K562 (cell line): ENCODE measurements at regions not wholly inside any gene's neighbourhood (a gene's known extent, or its start where the extent isn't known, plus 50 kb on each side); places are given as distances from the start of the nearest gene placed in this dataset.

Source experiments
- ATAC-seq: fragments of 200-7000 bp; cut with Tn5 transposase; 3 replicates; pipeline ENCODE4 v1.9.1; 2020; ENCODE audit warnings: moderate library complexity
- BruUV-seq: library from RNA; stranded (reverse); fragments of 400-500 nt; replicated peaks from 2 replicates; lab custom pipeline; 2021; lab: Mats Ljungman, UMichigan
- CTCF ChIA-PET: fragments of 300-600 bp; formaldehyde crosslinking; extraction: SDS; loops from one replicate; lab custom pipeline; 2021; ENCODE audit warnings: low intra/inter-chr PET ratio; lab: Yijun Ruan, JAX
- POLR2A ChIA-PET: fragments of 300-600, 350-650 bp; sonication (Branson Sonifier 250); formaldehyde crosslinking; extraction: SDS; loops from one replicate; lab custom pipeline; 2021; ENCODE audit warnings: antibody characterized with exemption, inconsistent platforms; lab: Yijun Ruan, JAX
- DNase-seq, 4 experiments: peaks; one replicate each; pipeline versions ENCODE4 v3.0.0 to v3.0.0-alpha.2; 2011 to 2018; ENCODE audit warnings: low spot score in 3 of 4, mixed read lengths in 3 of 4; ENCODE audit errors: extremely low read depth in 1 of 4
- FAIRE-seq: peaks from 2 replicates; lab custom pipeline; 2011; peaks lifted over from hg19 to GRCh38; lab: Jason Lieb, UNC
- H2AFZ ChIP-seq: 2 replicates; pipeline ENCODE4 v1.6.0; 2011; ENCODE audit warnings: low read depth, low read length, control low read depth, inconsistent platforms
- H3K27ac ChIP-seq: fragments of 200-600 bp; 3 replicates; pipeline ENCODE4 v1.8.0; 2011; ENCODE audit warnings: low read depth, mild to moderate bottlenecking, control low read depth, inconsistent platforms, low read length, moderate library complexity, mixed read lengths; ENCODE audit errors: extremely low read depth
- H3K27me3 ChIP-seq, 2 experiments: fragments of 300-600 bp in 1 of 2; 2 replicates in 1 of 2; 3 replicates in 1 of 2; pipeline versions ENCODE4 v1.6.0 to v1.8.0; 2011; ENCODE audit warnings: inconsistent platforms in 2 of 2, low read length in 2 of 2, mild to moderate bottlenecking in 1 of 2, mixed read lengths in 1 of 2, moderate library complexity in 1 of 2; ENCODE audit not compliant: control insufficient read depth in 2 of 2, insufficient read depth in 2 of 2
- H3K36me3 ChIP-seq: fragments of 300-600 bp; 3 replicates; pipeline ENCODE4 v1.8.0; 2011; ENCODE audit warnings: mild to moderate bottlenecking, low read length, inconsistent platforms; ENCODE audit not compliant: control insufficient read depth, insufficient read depth
- H3K4me1 ChIP-seq, 2 experiments: fragments of 200-600 bp in 1 of 2; replicated peaks in 1 of 2; 2 replicates in 1 of 2; 3 replicates in 1 of 2; pipeline versions ENCODE4 v1.5.1 to v1.8.0; 2011; ENCODE audit warnings: inconsistent platforms in 2 of 2, low read length in 2 of 2, mild to moderate bottlenecking in 1 of 2, mixed read lengths in 1 of 2, moderate library complexity in 1 of 2; ENCODE audit not compliant: control insufficient read depth in 2 of 2, insufficient read depth in 2 of 2
- H3K4me2 ChIP-seq: 2 replicates; pipeline ENCODE4 v1.6.1; 2011; ENCODE audit warnings: low read length, control low read depth, inconsistent platforms, mixed read lengths; ENCODE audit not compliant: insufficient read depth
- H3K4me3 ChIP-seq: fragments of 200-600 bp; sonication (generic), shearing (Covaris generic); 2 replicates; pipeline ENCODE4 v1.5.1; 2016; ENCODE audit warnings: control low read depth, inconsistent platforms
- H3K79me2 ChIP-seq: fragments of 200-600 bp; 3 replicates; pipeline ENCODE4 v1.8.0; 2011; ENCODE audit warnings: low read length, inconsistent platforms; ENCODE audit not compliant: control insufficient read depth, insufficient read depth
- H3K9ac ChIP-seq, 2 experiments: 2 replicates each; pipeline versions ENCODE4 v1.6.0 to v1.6.1; 2011; ENCODE audit warnings: low read depth in 2 of 2, low read length in 2 of 2, control low read depth in 1 of 2, inconsistent platforms in 1 of 2, mild to moderate bottlenecking in 1 of 2, mixed read lengths in 1 of 2; ENCODE audit not compliant: insufficient read depth in 1 of 2
- H3K9me1 ChIP-seq: one replicate; pipeline ENCODE4 v1.6.0; 2011; ENCODE audit warnings: inconsistent platforms, mild to moderate bottlenecking, low read length, moderate library complexity; ENCODE audit not compliant: control insufficient read depth, insufficient read depth
- H3K9me3 ChIP-seq: replicated peaks from 2 replicates; pipeline ENCODE4 v1.5.1; 2011; ENCODE audit warnings: low read depth, low read length, inconsistent platforms; ENCODE audit not compliant: control insufficient read depth, insufficient read depth
- H4K20me1 ChIP-seq: replicated peaks from 2 replicates; pipeline ENCODE4 v1.6.1; 2011; ENCODE audit warnings: low read length, inconsistent platforms, mixed read lengths; ENCODE audit not compliant: control insufficient read depth, insufficient read depth
- BRF1 ChIP-seq: IDR thresholded peaks from 3 replicates; pipeline ENCODE4 v1.6.1; 2011; ENCODE audit warnings: borderline replicate concordance, mild to moderate bottlenecking; ENCODE audit not compliant: insufficient read length; ENCODE audit errors: extremely low read depth
- HNRNPH1 ChIP-seq: fragments of 200-400 bp; formaldehyde crosslinking; optimal IDR thresholded peaks from 2 replicates; pipeline ENCODE3; 2017; ENCODE audit warnings: low read depth, mild to moderate bottlenecking, low read length, moderate library complexity
- ZNF644 ChIP-seq: fragments of 200-800 bp; sonication (Bioruptor generic); IDR thresholded peaks from 2 replicates; pipeline ENCODE4 v1.6.1; 2016; ENCODE audit warnings: low read depth, missing genetic modification characterization, missing compliant biosample characterization
- ZNF766 ChIP-seq: fragments of 200-800 bp; sonication (Bioruptor generic); conservative IDR thresholded peaks from 2 replicates; pipeline ENCODE4 v1.6.1; 2016; ENCODE audit warnings: missing genetic modification characterization, missing compliant biosample characterization
- WGBS: fragments of 100-300 bp; shearing (Covaris generic); methylation state at CpG from one replicate; pipeline ENCODE4 v1.1.6; 2016; ENCODE audit warnings: low coverage, mixed read lengths; ENCODE audit not compliant: insufficient coverage; ENCODE audit errors: missing lambda C conversion rate; 5-methylcytosine and 5-hydroxymethylcytosine counted together
- in situ Hi-C: fragments of 300-500 bp; cut with MboI; formaldehyde crosslinking; loops from 4 replicates; pipeline ENCODE4 v1.15.0; 2018; ENCODE audit warnings: inconsistent platforms, mixed read lengths
- intact Hi-C: fragments of 100-400 bp; cut with micrococcal nuclease; formaldehyde crosslinking; loops from 2 replicates; pipeline ENCODE4 v1.14.2; 2022
- TF ChIP-seq, protein P1 (sequence below): fragments of 450-650 bp; formaldehyde crosslinking; IDR thresholded peaks from 2 replicates; pipeline ENCODE4 v1.4.0; 2020; ENCODE audit warnings: mild to moderate bottlenecking, moderate library complexity

- Histone ChIP-seq H3K9me1 (no peaks in the 10 kb centered on the region), H3K4me3 (no peak overlapping the region), H3K4me1 (no peaks in the 10 kb centered on the region), H3K79me2 (no peaks in the 10 kb centered on the region), H3K27ac (no peak overlapping the region), H3K9me3 (no peaks in the 10 kb centered on the region), H3K36me3 (no peaks in the 10 kb centered on the region), H3K9ac (no peak overlapping the region), H4K20me1 (no peaks in the 10 kb centered on the region), H3K4me2 (no peak overlapping the region), H3K27me3 (no peaks in the 10 kb centered on the region; a peak in 1 of 5 replicates), H2AFZ (no peak overlapping the region)
- 0% methylated on average over 1 of the region's 1 CpG for WGBS
- CTCF ChIA-PET, result no interaction called here
- FAIRE-seq (no peak), DNase-seq (no peak), ATAC-seq (no peak)
- intact Hi-C loops, result no loop called here
- no peak for TF ChIP-seq HNRNPH1
- TF ChIP-seq, protein P1, sequence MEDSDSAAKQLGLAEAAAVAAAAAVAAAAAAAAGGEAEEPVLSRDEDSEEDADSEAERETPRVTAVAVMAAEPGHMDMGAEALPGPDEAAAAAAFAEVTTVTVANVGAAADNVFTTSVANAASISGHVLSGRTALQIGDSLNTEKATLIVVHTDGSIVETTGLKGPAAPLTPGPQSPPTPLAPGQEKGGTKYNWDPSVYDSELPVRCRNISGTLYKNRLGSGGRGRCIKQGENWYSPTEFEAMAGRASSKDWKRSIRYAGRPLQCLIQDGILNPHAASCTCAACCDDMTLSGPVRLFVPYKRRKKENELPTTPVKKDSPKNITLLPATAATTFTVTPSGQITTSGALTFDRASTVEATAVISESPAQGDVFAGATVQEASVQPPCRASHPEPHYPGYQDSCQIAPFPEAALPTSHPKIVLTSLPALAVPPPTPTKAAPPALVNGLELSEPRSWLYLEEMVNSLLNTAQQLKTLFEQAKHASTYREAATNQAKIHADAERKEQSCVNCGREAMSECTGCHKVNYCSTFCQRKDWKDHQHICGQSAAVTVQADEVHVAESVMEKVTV (CRISPR knock-in tag), result no peak
- no peak for TF ChIP-seq BRF1
- TF ChIP-seq ZNF766 (CRISPR knock-in tag), result no peak
- no peak for TF ChIP-seq ZNF644 (tag)
- in situ Hi-C loops, result no loop called here
- POLR2A ChIA-PET, result interaction anchor here (0.6 to 0.8 kb wide), 2 partner anchors 23 to 511 kb away, joined by 3 read pairs; no protein-coding TSS in a partner anchor
- BruUV-seq, result no TSS peak
Observed at GRCh38 chr1:224563666-224564065, 52.5 kb upstream of the CNIH3 start.
